Omental fat pad (tissue), 3 donors: ENCODE measurements at regions not wholly inside any gene's neighbourhood (a gene's known extent, or its start where the extent isn't known, plus 50 kb on each side); places are given as distances from the start of the nearest gene placed in this dataset.
"Not testable (repeated sequence)": the region's sequence is repeated elsewhere in the genome, so short reads cannot be mapped to it uniquely, and the experiment has no call there.

Experiments used
- ATAC-seq: fragments of 150-250 bp; one replicate; pipeline ENCODE4 v1.9.1; 2016; ENCODE audit warnings: mild to moderate bottlenecking, moderate library complexity; ENCODE audit not compliant: low FRiP score
- DNase-seq: peaks from one replicate; pipeline ENCODE4 v3.0.0-alpha.2; 2019; ENCODE audit warnings: low spot score
- TF ChIP-seq, protein P1 (sequence below), 3 donors: fragments of 450-650 bp; IDR thresholded peaks; one replicate each; pipeline ENCODE4 v1.5.1; 2016 to 2017; ENCODE audit warnings: antibody characterized with exemption in 3 of 3, mild to moderate bottlenecking in 3 of 3, moderate library complexity in 2 of 3

GRCh38 chr5:6076341-6077239, 301.8 kb downstream of the MED10 start:
- no peak for ATAC-seq
- no peak for DNase-seq
- TF ChIP-seq, protein P1, sequence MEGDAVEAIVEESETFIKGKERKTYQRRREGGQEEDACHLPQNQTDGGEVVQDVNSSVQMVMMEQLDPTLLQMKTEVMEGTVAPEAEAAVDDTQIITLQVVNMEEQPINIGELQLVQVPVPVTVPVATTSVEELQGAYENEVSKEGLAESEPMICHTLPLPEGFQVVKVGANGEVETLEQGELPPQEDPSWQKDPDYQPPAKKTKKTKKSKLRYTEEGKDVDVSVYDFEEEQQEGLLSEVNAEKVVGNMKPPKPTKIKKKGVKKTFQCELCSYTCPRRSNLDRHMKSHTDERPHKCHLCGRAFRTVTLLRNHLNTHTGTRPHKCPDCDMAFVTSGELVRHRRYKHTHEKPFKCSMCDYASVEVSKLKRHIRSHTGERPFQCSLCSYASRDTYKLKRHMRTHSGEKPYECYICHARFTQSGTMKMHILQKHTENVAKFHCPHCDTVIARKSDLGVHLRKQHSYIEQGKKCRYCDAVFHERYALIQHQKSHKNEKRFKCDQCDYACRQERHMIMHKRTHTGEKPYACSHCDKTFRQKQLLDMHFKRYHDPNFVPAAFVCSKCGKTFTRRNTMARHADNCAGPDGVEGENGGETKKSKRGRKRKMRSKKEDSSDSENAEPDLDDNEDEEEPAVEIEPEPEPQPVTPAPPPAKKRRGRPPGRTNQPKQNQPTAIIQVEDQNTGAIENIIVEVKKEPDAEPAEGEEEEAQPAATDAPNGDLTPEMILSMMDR (IDR thresholded peaks at IDR 0.05) = no peak

DNA sequence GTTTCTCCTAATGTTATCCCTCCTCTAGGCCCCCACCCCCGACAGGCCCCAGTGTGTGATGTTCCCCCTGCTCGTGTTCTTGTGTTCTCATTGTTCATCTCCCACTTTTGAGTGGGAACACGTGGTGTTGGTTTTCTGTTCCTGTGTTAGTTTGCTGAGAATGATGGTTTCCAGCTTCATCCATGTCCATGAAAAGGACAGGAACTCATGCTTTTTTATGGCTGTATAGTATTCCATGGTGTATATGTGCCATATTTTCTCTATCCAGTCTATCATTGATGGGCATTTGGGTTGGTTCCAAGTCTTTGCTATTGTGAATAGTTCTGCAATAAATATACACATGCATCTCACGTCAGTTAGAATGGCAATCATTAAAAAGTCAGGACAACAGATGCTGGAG, 305.9 kb downstream of the MED10 start:
- not testable (repeated sequence) for DNase-seq, ATAC-seq

GRCh38 chr5:6069496-6070185, 308.7 kb downstream of the MED10 start:
- TF ChIP-seq, protein P1 (IDR thresholded peaks at IDR 0.05) = no peak
- DNase-seq (no peak), ATAC-seq (no peak)

DNA sequence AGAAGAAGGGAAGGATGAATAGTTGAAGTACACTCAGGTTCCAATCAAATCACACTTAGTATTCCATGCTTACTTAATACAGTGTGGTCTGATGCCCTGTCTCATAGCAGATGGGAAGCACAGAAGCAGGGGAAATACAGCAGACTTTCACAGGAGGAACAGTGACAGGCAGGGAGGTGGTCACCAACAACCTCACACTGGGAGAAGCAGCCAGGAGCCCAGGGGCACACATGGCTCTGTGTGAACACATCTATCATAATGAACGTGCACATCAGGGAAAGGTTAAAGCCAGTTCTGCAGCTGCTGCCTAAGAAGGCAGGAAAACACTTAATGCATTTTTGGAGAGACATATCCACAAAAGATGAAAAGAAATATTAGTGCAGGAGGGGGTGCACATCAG, 312.3 kb downstream of the MED10 start:
- ATAC-seq (no peak), DNase-seq (no peak)
- TF ChIP-seq, protein P1 (IDR thresholded peaks at IDR 0.05) = no peak

- ATAC-seq (no peak), DNase-seq (no peak)
- TF ChIP-seq, protein P1 (IDR thresholded peaks at IDR 0.05) = no peak
Observed at GRCh38 chr5:6059137-6059800, 319.1 kb downstream of the MED10 start.

GRCh38 chr5:6058055-6058715, 320.2 kb downstream of the MED10 start:
- DNase-seq (no peak), ATAC-seq (no peak)
- TF ChIP-seq, protein P1 (IDR thresholded peaks at IDR 0.05) = no peak

GRCh38 chr5:6056280-6056679, 322.1 kb downstream of the MED10 start:
- ATAC-seq = no peak
- TF ChIP-seq, protein P1 (IDR thresholded peaks at IDR 0.05) = no peak
- DNase-seq = no peak
